Fibroblast of skin of abdomen (primary cell): ENCODE measurements at regions not wholly inside any gene's neighbourhood (a gene's known extent, or its start where the extent isn't known, plus 50 kb on each side); places are given as distances from the start of the nearest gene placed in this dataset.
A peak's percentile ranks its signal among the peaks of the same experiment; 100 is the strongest.
"Not testable (repeated sequence)": the region's sequence is repeated elsewhere in the genome, so short reads cannot be mapped to it uniquely, and the experiment has no call there.

ENCODE experiments used
- DNase-seq: peaks from one replicate; pipeline ENCODE4 v3.0.0-alpha.2; 2013

DNA sequence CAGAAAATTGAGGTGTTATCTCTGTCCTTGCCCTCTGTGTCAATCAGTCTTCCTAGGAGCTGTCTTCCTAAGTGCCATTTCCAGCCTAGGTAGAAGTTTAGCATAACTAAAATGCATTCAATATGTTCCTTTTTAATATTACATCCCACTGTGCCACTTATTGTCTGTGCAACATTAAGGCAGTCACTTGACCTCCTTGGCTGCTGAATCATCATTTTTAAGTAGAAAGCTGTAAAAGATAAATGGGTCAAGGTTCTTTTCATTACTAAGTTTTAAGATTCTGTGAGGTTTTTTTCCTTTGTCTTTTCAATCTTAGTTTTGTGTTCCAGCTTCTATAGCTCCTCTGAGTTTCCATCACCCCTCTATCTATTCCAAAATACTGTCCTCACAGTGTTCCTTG is 371.9 kb upstream of the SOX9 start:
- no peak for DNase-seq

- DNase-seq: peak; percentile 23
These were observed 367.8 kb upstream of the SOX9 start for GRCh38 chr17:71753070-71753469.

GRCh38 chr17:71757156-71757555 is 363.7 kb upstream of the SOX9 start:
- DNase-seq: peak; percentile 25

GRCh38 chr17:71757956-71758355 is 362.9 kb upstream of the SOX9 start:
- DNase-seq: no peak

- no peak for DNase-seq
These were observed 361.3 kb upstream of the SOX9 start for GRCh38 chr17:71759422-71760060.

GRCh38 chr17:71760062-71760720 is 360.6 kb upstream of the SOX9 start:
- peak; percentile 74 for DNase-seq

- DNase-seq: no peak
These were observed 358.3 kb upstream of the SOX9 start for GRCh38 chr17:71762526-71762925.

- no peak for DNase-seq
These were observed 356.3 kb upstream of the SOX9 start for GRCh38 chr17:71764505-71764904.

- DNase-seq: peak; percentile 59
These were observed 355.4 kb upstream of the SOX9 start for GRCh38 chr17:71765437-71765836.

GRCh38 chr17:71769850-71770249 is 351.0 kb upstream of the SOX9 start:
- DNase-seq: no peak

DNA sequence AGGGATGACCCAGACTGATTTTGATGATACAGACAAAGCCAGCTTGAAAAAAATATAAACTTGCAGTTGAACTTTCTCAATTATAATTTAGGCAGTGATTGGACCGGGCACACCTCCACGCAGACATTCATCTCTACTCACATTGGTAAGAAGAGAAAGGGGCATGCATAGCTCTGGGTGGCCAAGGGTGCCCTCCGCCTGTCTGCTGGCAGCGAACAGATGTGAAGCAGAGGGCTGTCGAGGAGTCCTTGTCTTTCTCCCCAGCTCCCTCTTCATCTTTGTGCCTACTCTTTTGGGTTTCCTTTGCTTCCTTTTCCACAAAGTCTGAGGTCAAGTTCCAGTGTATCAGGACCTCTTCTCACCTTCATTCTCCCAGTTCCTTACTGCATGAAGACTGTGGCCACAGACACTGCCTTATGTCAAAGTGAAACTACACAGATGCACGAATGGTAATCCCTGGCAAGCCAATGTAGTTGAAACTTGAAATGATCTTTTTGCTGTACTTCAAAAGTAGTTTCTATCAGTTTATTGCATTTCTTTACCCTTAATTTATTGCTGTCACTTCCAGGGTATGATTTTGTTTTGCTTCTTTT is 343.7 kb upstream of the SOX9 start:
- no peak for DNase-seq

- no peak for DNase-seq
These were observed 341.3 kb upstream of the SOX9 start for GRCh38 chr17:71779482-71779881.

- DNase-seq: no peak
These were observed 340.2 kb upstream of the SOX9 start for GRCh38 chr17:71780596-71780995.

GRCh38 chr17:71782021-71782420 is 338.8 kb upstream of the SOX9 start:
- DNase-seq: not testable (repeated sequence)

- DNase-seq: peak; percentile 63
These were observed 330.0 kb upstream of the SOX9 start for GRCh38 chr17:71790791-71791190.

GRCh38 chr17:71791311-71791710 is 329.5 kb upstream of the SOX9 start:
- no peak for DNase-seq

- DNase-seq: peak; percentile 88
These were observed 327.9 kb upstream of the SOX9 start for GRCh38 chr17:71792966-71793365.

- DNase-seq: no peak
These were observed 327.3 kb upstream of the SOX9 start for GRCh38 chr17:71793518-71793917.

DNA sequence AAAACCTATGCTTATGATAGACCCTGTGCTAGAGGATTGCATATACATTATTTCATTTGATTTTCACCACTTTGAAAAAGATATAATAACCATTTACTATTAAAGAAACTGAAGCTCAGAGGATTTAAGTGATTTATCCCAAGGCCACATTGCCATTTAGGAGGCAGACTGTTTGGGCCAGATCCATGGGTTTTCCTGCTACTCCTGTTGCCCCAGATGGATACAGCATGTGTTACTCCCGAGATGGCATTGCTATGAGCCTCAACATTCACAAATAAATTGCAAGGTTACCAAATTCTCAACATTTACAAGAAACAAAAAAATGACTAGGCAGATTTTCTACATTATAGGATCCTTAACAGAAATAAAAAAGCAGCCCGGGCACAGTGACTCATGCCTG is 322.1 kb upstream of the SOX9 start:
- no peak for DNase-seq

GRCh38 chr17:71799657-71800056 is 321.2 kb upstream of the SOX9 start:
- DNase-seq: no peak

DNA sequence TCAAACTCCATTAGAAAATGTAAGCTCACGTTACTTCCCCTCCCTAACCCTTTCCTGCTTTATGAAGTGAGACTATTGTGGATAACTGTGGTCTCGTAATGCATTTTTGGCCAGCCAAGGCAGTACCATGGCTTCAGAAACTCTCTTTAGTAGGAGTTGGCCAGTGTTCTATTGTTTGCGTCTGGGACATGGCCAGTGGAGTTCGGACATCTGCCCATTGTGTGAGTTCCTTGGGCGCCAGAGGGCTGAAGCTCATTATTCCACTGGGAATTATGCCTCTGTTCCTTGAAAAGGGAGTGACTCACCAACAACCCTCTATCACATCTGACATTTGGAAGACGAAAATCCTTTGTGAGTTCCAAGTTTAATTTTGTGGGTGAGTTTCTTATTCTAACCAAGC is 319.5 kb upstream of the SOX9 start:
- DNase-seq: peak; percentile 33

DNA sequence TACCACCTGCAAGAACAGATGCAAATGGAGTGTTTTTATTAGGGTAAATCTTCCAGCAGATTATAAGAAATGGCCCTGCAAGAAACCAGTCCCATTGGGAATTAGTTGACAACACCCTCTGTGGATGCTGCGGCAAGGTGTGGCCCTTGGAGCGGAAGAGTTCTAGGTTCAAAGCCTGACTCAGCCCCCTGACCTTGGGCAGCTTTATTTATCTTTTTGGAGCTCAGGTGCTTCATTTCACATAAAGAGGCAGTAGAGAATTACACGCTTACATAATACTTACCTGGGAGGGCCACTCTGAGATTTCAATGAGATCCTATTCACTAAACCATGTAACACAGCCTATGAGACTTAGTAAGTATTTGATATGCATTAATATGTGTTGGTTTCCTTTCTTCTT is 318.2 kb upstream of the SOX9 start:
- no peak for DNase-seq

GRCh38 chr17:71803656-71804284 is 317.1 kb upstream of the SOX9 start:
- no peak for DNase-seq

GRCh38 chr17:71809537-71809936 is 311.3 kb upstream of the SOX9 start:
- DNase-seq: peak; percentile 22
